NCI-H146 treated with DMSO at 0.1 percent for 48 hours (cell line): ENCODE measurements at regions not wholly inside any gene's neighbourhood (a gene's known extent, or its start where the extent isn't known, plus 50 kb on each side); places are given as distances from the start of the nearest gene placed in this dataset.
A peak's percentile ranks its signal among the peaks of the same experiment; 100 is the strongest.

ENCODE experiments used
- DNase-seq: peaks from one replicate; lab custom pipeline; 2025; ENCODE audit not compliant: unreplicated experiment; lab: John Stamatoyannopoulos, UW

- peak; percentile 63 for DNase-seq
These were observed 61.9 kb upstream of the C3orf80 start for GRCh38 chr3:160163229-160163878.

GRCh38 chr3:160168246-160168645 is 57.0 kb upstream of the C3orf80 start:
- no peak for DNase-seq

GRCh38 chr3:160169139-160169976 is 55.9 kb upstream of the C3orf80 start:
- no peak for DNase-seq

- no peak for DNase-seq
These were observed 54.5 kb upstream of the C3orf80 start for GRCh38 chr3:160170409-160171370.

- no peak for DNase-seq
These were observed 53.4 kb upstream of the C3orf80 start for GRCh38 chr3:160171813-160172212.

GRCh38 chr3:160174621-160175020 is 50.6 kb upstream of the C3orf80 start:
- DNase-seq, result no peak
